H1 (cell line): ENCODE measurements at regions not wholly inside any gene's neighbourhood (a gene's known extent, or its start where the extent isn't known, plus 50 kb on each side); places are given as distances from the start of the nearest gene placed in this dataset.

Experiments used
- CTCF ChIA-PET: fragments of 300-600 bp; sonication (Branson Sonifier 250); formaldehyde crosslinking; loops from one replicate; lab custom pipeline; 2021; ENCODE audit not compliant: partially characterized antibody; lab: Charles Lee
- POLR2A ChIA-PET: fragments of 300-600 bp; sonication (Branson Sonifier 250); formaldehyde crosslinking; loops from one replicate; lab custom pipeline; 2021; ENCODE audit warnings: inconsistent platforms; ENCODE audit not compliant: partially characterized antibody; lab: Charles Lee
- DNase-seq, 2 experiments: peaks; one replicate each; pipeline versions ENCODE4 v3.0.0 to v3.0.0-alpha.2; 2010 to 2022; ENCODE audit warnings: low spot score in 2 of 2, low read depth in 1 of 2, mixed read lengths in 1 of 2
- FAIRE-seq: peaks from 2 replicates; lab custom pipeline; 2011; peaks lifted over from hg19 to GRCh38; lab: Jason Lieb, UNC
- H2AFZ ChIP-seq: 2 replicates; pipeline ENCODE4 v1.8.1; 2012; ENCODE audit warnings: low read length, inconsistent platforms
- H2AK5ac ChIP-seq: 2 replicates; pipeline ENCODE4 v1.6.1; 2013; ENCODE audit warnings: low read depth, low read length
- H2BK120ac ChIP-seq: replicated peaks from 2 replicates; pipeline ENCODE3; 2013; ENCODE audit warnings: low read depth, low read length, inconsistent platforms
- H2BK12ac ChIP-seq: 2 replicates; pipeline ENCODE4 v1.6.1; 2013; ENCODE audit warnings: low read depth, low read length
- H2BK15ac ChIP-seq: 2 replicates; pipeline ENCODE4 v1.6.1; 2013; ENCODE audit warnings: low read length
- H2BK20ac ChIP-seq: 2 replicates; pipeline ENCODE4 v1.6.1; 2013; ENCODE audit warnings: low read length
- H2BK5ac ChIP-seq: 2 replicates; pipeline ENCODE4 v1.6.1; 2013; ENCODE audit warnings: low read depth, low read length
- H3K14ac ChIP-seq: 2 replicates; pipeline ENCODE4 v1.6.1; 2013; ENCODE audit warnings: inconsistent platforms; ENCODE audit not compliant: insufficient read length
- H3K18ac ChIP-seq: 2 replicates; pipeline ENCODE4 v1.6.1; 2013; ENCODE audit warnings: low read length; ENCODE audit errors: extremely low read depth
- H3K23ac ChIP-seq: 2 replicates; pipeline ENCODE4 v1.6.1; 2013; ENCODE audit warnings: inconsistent platforms; ENCODE audit not compliant: insufficient read length
- H3K23me2 ChIP-seq: 2 replicates; pipeline ENCODE4 v1.6.1; 2013; ENCODE audit warnings: low read depth, low read length
- H3K27ac ChIP-seq: 2 replicates; pipeline ENCODE4 v1.6.1; 2011; ENCODE audit warnings: low read depth, low read length, inconsistent platforms
- H3K27me3 ChIP-seq, 4 experiments: replicated peaks in 1 of 4; 1 replicate in 1 of 4; 2 replicates in 3 of 4; pipeline versions ENCODE4 v1.6.1 to v1.8.1; 2011 to 2013; ENCODE audit warnings: low read length in 3 of 4, mild to moderate bottlenecking in 3 of 4, inconsistent platforms in 2 of 4, mixed read lengths in 2 of 4, moderate library complexity in 1 of 4; ENCODE audit not compliant: control insufficient read depth in 3 of 4, insufficient read depth in 3 of 4; ENCODE audit errors: extremely low read depth in 1 of 4
- H3K36me3 ChIP-seq, 4 experiments: 2 replicates each; pipeline versions ENCODE4 v1.6.1 to v1.8.1; 2011 to 2013; ENCODE audit warnings: mild to moderate bottlenecking in 4 of 4, low read length in 3 of 4, moderate library complexity in 2 of 4, control low read depth in 1 of 4, inconsistent platforms in 1 of 4; ENCODE audit not compliant: insufficient read depth in 4 of 4, control insufficient read depth in 2 of 4
- H3K4ac ChIP-seq: replicated peaks from 2 replicates; pipeline ENCODE3; 2013; ENCODE audit warnings: low read length, low read depth, mixed read lengths, inconsistent platforms; ENCODE audit not compliant: insufficient read length
- H3K4me1 ChIP-seq, 4 experiments: replicated peaks in 1 of 4; 1 replicate in 1 of 4; 2 replicates in 3 of 4; pipeline versions ENCODE4 v1.6.1 to v1.8.1; 2011 to 2013; ENCODE audit warnings: low read length in 3 of 4, inconsistent platforms in 2 of 4, mixed read lengths in 1 of 4; ENCODE audit not compliant: insufficient read depth in 4 of 4, control insufficient read depth in 3 of 4
- H3K4me2 ChIP-seq, 2 experiments: 2 replicates each; pipeline versions ENCODE4 v1.6.1 to v1.8.1; 2011 to 2013; ENCODE audit warnings: low read depth in 2 of 2, low read length in 2 of 2, control low read depth in 1 of 2, inconsistent platforms in 1 of 2, mild to moderate bottlenecking in 1 of 2; ENCODE audit not compliant: insufficient read depth in 1 of 2
- H3K4me3 ChIP-seq, 4 experiments: fragments of 200-600, 300-600 bp in 1 of 4; sonication (generic), shearing (Covaris generic), sonication (Bioruptor Twin) in 1 of 4; 2 replicates each; pipeline versions ENCODE4 v1.5.1 to v1.8.1; 2011 to 2016; ENCODE audit warnings: low read length in 4 of 4, low read depth in 3 of 4, control low read depth in 2 of 4, inconsistent platforms in 2 of 4, mild to moderate bottlenecking in 2 of 4, mixed read lengths in 1 of 4, moderate library complexity in 1 of 4; ENCODE audit not compliant: insufficient read depth in 2 of 4; ENCODE audit errors: extremely low read depth in 1 of 4
- H3K56ac ChIP-seq: replicated peaks from 2 replicates; pipeline ENCODE3; 2013; ENCODE audit warnings: low read depth, mild to moderate bottlenecking, mixed read lengths, low read length, inconsistent platforms; ENCODE audit not compliant: insufficient read length
- H3K79me1 ChIP-seq: 2 replicates; pipeline ENCODE4 v1.6.1; 2013; ENCODE audit warnings: low read depth, low read length, control low read depth
- H3K79me2 ChIP-seq, 2 experiments: 2 replicates each; pipeline versions ENCODE4 v1.6.1 to v1.8.1; 2012 to 2013; ENCODE audit warnings: low read length in 2 of 2, mild to moderate bottlenecking in 2 of 2, inconsistent platforms in 1 of 2; ENCODE audit not compliant: insufficient read depth in 2 of 2, control insufficient read depth in 1 of 2
- H3K9ac ChIP-seq, 4 experiments: replicated peaks in 1 of 4; 1 replicate in 1 of 4; 2 replicates in 3 of 4; pipeline versions ENCODE4 v1.6.1 to v1.8.1; 2011 to 2013; ENCODE audit warnings: low read depth in 3 of 4, low read length in 3 of 4, control low read depth in 2 of 4, mild to moderate bottlenecking in 2 of 4, moderate library complexity in 2 of 4, inconsistent platforms in 1 of 4; ENCODE audit errors: extremely low read depth in 1 of 4
- H3K9me3 ChIP-seq, 2 experiments: 2 replicates each; pipeline versions ENCODE4 v1.6.1 to v1.8.1; 2012 to 2013; ENCODE audit warnings: mild to moderate bottlenecking in 2 of 2, moderate library complexity in 2 of 2, control low read depth in 1 of 2, inconsistent platforms in 1 of 2, low read depth in 1 of 2, low read length in 1 of 2, mixed read lengths in 1 of 2; ENCODE audit not compliant: insufficient read depth in 2 of 2
- H4K20me1 ChIP-seq, 2 experiments: replicated peaks in 1 of 2; 2 replicates each; pipeline versions ENCODE3 to v1.8.1; 2011 to 2013; ENCODE audit warnings: inconsistent platforms in 2 of 2, low read length in 2 of 2, mild to moderate bottlenecking in 1 of 2; ENCODE audit not compliant: insufficient read depth in 2 of 2, control insufficient read depth in 1 of 2
- H4K5ac ChIP-seq: 2 replicates; pipeline ENCODE4 v1.6.1; 2013; ENCODE audit warnings: low read length, low read depth, mixed read lengths, inconsistent platforms; ENCODE audit not compliant: insufficient read length
- H4K8ac ChIP-seq: 2 replicates; pipeline ENCODE4 v1.8.0; 2013; ENCODE audit warnings: mild to moderate bottlenecking, moderate library complexity, low read length, inconsistent platforms; ENCODE audit not compliant: insufficient read depth; ENCODE audit errors: extremely low read depth
- H4K91ac ChIP-seq: replicated peaks from 2 replicates; pipeline ENCODE3; 2013; ENCODE audit warnings: low read length, mixed read lengths, inconsistent platforms; ENCODE audit not compliant: insufficient read length
- NANOG ChIP-seq: IDR thresholded peaks from 2 replicates; pipeline ENCODE4 v1.6.1; 2011; ENCODE audit warnings: low read length, low read depth, mild to moderate bottlenecking, inconsistent platforms; ENCODE audit not compliant: insufficient read depth, poor library complexity, severe bottlenecking
- POU5F1 ChIP-seq: IDR thresholded peaks from 2 replicates; pipeline ENCODE4 v1.6.1; 2011; ENCODE audit warnings: low read depth, mild to moderate bottlenecking, low read length, moderate library complexity
- SRF ChIP-seq: IDR thresholded peaks from 2 replicates; pipeline ENCODE4 v1.6.1; 2011; ENCODE audit warnings: mild to moderate bottlenecking, low read depth, low read length, moderate library complexity
- WGBS, 2 experiments: shearing (Covaris generic) in 1 of 2; methylation state at CpG; one replicate each; pipeline versions ENCODE4 v1.1.6 to v1.1.7; 2013 to 2015; ENCODE audit warnings: low lambda C conversion rate in 2 of 2, mixed read lengths in 2 of 2, inconsistent platforms in 1 of 2, low coverage in 1 of 2, missing lambda C conversion rate in 1 of 2; ENCODE audit not compliant: insufficient replicate concordance in 2 of 2, insufficient coverage in 1 of 2, insufficient read length in 1 of 2; ENCODE audit errors: extremely low coverage in 1 of 2, missing lambda C conversion rate in 1 of 2; 5-methylcytosine and 5-hydroxymethylcytosine counted together
- TF ChIP-seq, protein P1 (sequence below): IDR thresholded peaks from 2 replicates; pipeline ENCODE4 v1.6.1; 2012; ENCODE audit warnings: inconsistent platforms
- TF ChIP-seq, protein P2 (sequence below), 3 experiments: IDR thresholded peaks; 1 replicate in 2 of 3; 2 replicates in 1 of 3; pipeline versions ENCODE4 v1.5.1 to v1.6.1; 2011; ENCODE audit warnings: low read length in 3 of 3, mild to moderate bottlenecking in 3 of 3, inconsistent platforms in 2 of 3, low read depth in 1 of 3, moderate library complexity in 1 of 3; ENCODE audit not compliant: insufficient read depth in 1 of 3; ENCODE audit errors: control extremely low read depth in 1 of 3

DNA sequence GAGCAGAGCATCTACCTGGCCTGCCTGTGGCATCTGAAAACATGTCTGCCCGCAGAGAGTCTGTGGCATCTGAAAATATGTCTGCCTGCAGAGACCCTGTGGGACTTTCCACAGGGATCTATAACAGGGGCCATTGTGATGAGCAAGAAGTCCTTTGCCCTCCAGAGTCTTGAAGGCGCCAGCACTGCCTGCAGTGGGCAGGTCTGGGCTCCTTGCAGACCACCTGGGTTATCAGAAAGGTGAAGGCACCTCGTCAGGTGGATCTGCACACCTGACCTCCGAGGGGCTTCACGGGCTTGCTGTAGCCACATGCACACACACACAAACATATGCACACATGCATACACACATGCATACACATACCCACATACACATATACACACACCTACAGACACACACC is 189.5 kb upstream of the HDAC4 start:
- DNase-seq (no peak), FAIRE-seq (no peak)
- Histone ChIP-seq H3K9me3 (peaks cover 13 to 16% of the 10 kb centered on the region in 2 experiments), H2BK20ac (no peak overlapping the region), H2AFZ (no peak overlapping the region), H3K27me3 (no peaks in the 10 kb centered on the region), H3K4me2 (no peak overlapping the region), H3K27ac (no peak overlapping the region), H3K79me2 (no peaks in the 10 kb centered on the region), H3K23ac (no peak overlapping the region), H3K23me2 (no peaks in the 10 kb centered on the region), H4K20me1 (no peaks in the 10 kb centered on the region), H4K91ac (no peak overlapping the region), H3K18ac (no peak overlapping the region), H3K4ac (no peak overlapping the region), H3K56ac (no peak overlapping the region), H3K14ac (no peak overlapping the region), H4K5ac (no peak overlapping the region), H3K36me3 (no peaks in the 10 kb centered on the region), H3K4me3 (no peak overlapping the region), H2AK5ac (no peak overlapping the region), H2BK12ac (no peak overlapping the region), H2BK15ac (no peak overlapping the region), H3K9ac (no peak overlapping the region), H3K4me1 (no peaks in the 10 kb centered on the region; a peak in 1 of 7 replicates), H3K79me1 (no peaks in the 10 kb centered on the region), H4K8ac (no peak overlapping the region), H2BK120ac (no peak overlapping the region), H2BK5ac (no peak overlapping the region)
- ChIA-PET POLR2A (no interaction called here), CTCF (no interaction called here)
- 88% methylated on average over 4 of the region's 5 CpGs; no CpG with 5 or more reads in 1 of the 2 experiments for WGBS, 2 experiments
- TF ChIP-seq, protein P1, sequence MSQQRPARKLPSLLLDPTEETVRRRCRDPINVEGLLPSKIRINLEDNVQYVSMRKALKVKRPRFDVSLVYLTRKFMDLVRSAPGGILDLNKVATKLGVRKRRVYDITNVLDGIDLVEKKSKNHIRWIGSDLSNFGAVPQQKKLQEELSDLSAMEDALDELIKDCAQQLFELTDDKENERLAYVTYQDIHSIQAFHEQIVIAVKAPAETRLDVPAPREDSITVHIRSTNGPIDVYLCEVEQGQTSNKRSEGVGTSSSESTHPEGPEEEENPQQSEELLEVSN: no peak
- TF ChIP-seq POU5F1 (no peak), NANOG (no peak), SRF (no peak)
- TF ChIP-seq, protein P2, sequence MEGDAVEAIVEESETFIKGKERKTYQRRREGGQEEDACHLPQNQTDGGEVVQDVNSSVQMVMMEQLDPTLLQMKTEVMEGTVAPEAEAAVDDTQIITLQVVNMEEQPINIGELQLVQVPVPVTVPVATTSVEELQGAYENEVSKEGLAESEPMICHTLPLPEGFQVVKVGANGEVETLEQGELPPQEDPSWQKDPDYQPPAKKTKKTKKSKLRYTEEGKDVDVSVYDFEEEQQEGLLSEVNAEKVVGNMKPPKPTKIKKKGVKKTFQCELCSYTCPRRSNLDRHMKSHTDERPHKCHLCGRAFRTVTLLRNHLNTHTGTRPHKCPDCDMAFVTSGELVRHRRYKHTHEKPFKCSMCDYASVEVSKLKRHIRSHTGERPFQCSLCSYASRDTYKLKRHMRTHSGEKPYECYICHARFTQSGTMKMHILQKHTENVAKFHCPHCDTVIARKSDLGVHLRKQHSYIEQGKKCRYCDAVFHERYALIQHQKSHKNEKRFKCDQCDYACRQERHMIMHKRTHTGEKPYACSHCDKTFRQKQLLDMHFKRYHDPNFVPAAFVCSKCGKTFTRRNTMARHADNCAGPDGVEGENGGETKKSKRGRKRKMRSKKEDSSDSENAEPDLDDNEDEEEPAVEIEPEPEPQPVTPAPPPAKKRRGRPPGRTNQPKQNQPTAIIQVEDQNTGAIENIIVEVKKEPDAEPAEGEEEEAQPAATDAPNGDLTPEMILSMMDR (IDR thresholded peaks at IDR 0.05; ENCODE audit: control extremely low read depth in 1 of 3, insufficient read depth in 1 of 3, low read depth in 1 of 3, low read length in 3 of 3): no peak
